Right lobe of liver (tissue), 4 donors: ENCODE measurements at regions not wholly inside any gene's neighbourhood (a gene's known extent, or its start where the extent isn't known, plus 50 kb on each side); places are given as distances from the start of the nearest gene placed in this dataset.

Experiments
- CTCF ChIP-seq, 4 donors: fragments of 200-600 bp in 3 of 4; fragments of 450-650 bp in 1 of 4; IDR thresholded peaks; one replicate each; pipeline versions ENCODE4 v1.5.1 to v1.8.0; 2016 to 2022; ENCODE audit warnings: antibody characterized with exemption in 4 of 4, mild to moderate bottlenecking in 2 of 4
- POLR2A ChIP-seq: fragments of 450-650 bp; IDR thresholded peaks from one replicate; pipeline ENCODE4 v1.6.1; 2017; ENCODE audit warnings: antibody characterized with exemption, mild to moderate bottlenecking
- donor health status: DM: no; HTN: no; CAD: no.
- donor health status: DM: no; HTN: no; CAD: no.
- donor health status: DM: no; HTN: yes; CAD: no.

GRCh38 chr13:34667286-34668218 is 274.5 kb upstream of the NBEA start:
- TF ChIP-seq POLR2A (no peak), CTCF (IDR thresholded peaks at IDR 0.05) (no peak)
